GM23248 (cell line): ENCODE measurements at regions not wholly inside any gene's neighbourhood (a gene's known extent, or its start where the extent isn't known, plus 50 kb on each side); places are given as distances from the start of the nearest gene placed in this dataset.

ENCODE experiments used
- EZH2 ChIP-seq: fragments of 200-600 bp; sonication (generic); IDR thresholded peaks from 2 replicates; pipeline ENCODE4 v1.6.1; 2018; ENCODE audit warnings: antibody characterized with exemption, mild to moderate bottlenecking; ENCODE audit not compliant: insufficient read depth, poor library complexity, severe bottlenecking
- EZH2phosphoT487 ChIP-seq: fragments of 200-600 bp; sonication (generic); IDR thresholded peaks from 2 replicates; pipeline ENCODE4 v1.6.1; 2018; ENCODE audit warnings: antibody characterized with exemption, moderate library complexity, mild to moderate bottlenecking, low read depth; ENCODE audit not compliant: insufficient read depth

DNA sequence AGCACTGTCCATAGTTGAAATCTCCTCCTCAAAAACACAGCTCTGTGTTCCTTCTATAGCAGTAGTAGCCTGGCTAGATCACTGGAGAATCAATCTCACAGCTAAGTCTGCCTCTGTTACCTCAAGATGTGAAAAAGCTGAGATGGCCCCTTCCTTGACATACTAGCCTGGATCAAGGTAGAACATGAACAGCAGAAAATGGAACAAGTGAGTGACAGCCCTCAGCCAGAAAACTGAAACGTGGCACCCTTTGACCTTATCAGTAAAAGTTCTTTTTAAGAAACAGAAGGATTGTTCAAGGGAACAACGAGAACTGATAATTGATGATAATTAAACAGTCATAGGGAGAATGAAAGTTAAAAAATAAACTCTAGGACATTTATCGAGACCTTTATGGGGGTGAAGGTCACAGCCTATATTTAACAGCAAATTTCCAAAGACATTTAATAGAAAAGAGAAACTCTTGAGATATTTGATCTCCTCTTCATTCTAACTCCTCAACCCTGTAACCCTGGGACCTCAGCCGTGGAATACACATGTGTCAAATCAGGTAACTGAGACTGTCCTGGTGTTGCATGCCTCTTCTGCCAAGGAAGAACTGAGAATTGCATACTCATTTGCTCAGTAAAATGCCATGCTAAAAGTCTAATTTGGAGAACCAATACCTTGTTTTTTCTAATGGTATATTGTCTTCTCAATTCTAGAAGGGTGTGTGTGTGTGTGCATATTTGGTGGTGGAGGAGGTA, 258.0 kb upstream of the ATP2B1 start:
- no peak for TF ChIP-seq EZH2
- TF ChIP-seq EZH2phosphoT487 = no peak
